Endodermal cell (in vitro differentiated cells): ENCODE measurements at regions not wholly inside any gene's neighbourhood (a gene's known extent, or its start where the extent isn't known, plus 50 kb on each side); places are given as distances from the start of the nearest gene placed in this dataset.

Experiments used
- DNase-seq: peaks from one replicate; pipeline ENCODE4 v3.0.0-alpha.2; 2017
- H3K27ac ChIP-seq: 2 replicates; pipeline ENCODE4 v1.5.1; 2013; ENCODE audit warnings: mild to moderate bottlenecking, low read depth, low read length, moderate library complexity
- H3K27me3 ChIP-seq: 2 replicates; pipeline ENCODE4 v1.6.1; 2013; ENCODE audit warnings: mild to moderate bottlenecking, low read length, moderate library complexity; ENCODE audit not compliant: insufficient read depth, control insufficient read depth, poor library complexity, severe bottlenecking
- H3K36me3 ChIP-seq: 2 replicates; pipeline ENCODE4 v1.7.0; 2013; ENCODE audit warnings: mild to moderate bottlenecking, low read length, moderate library complexity; ENCODE audit not compliant: control insufficient read depth, insufficient read depth
- H3K4me1 ChIP-seq: one replicate; pipeline ENCODE4 v1.7.0; 2013; ENCODE audit warnings: low read length; ENCODE audit not compliant: control insufficient read depth, insufficient read depth
- H3K4me3 ChIP-seq: 2 replicates; pipeline ENCODE4 v1.5.1; 2013; ENCODE audit warnings: mild to moderate bottlenecking, low read length, moderate library complexity
- H3K9ac ChIP-seq: 2 replicates; pipeline ENCODE4 v1.6.1; 2013; ENCODE audit warnings: mild to moderate bottlenecking, low read length, moderate library complexity; ENCODE audit not compliant: poor library complexity, severe bottlenecking; ENCODE audit errors: extremely low read depth
- H3K9me3 ChIP-seq: 2 replicates; pipeline ENCODE4 v1.6.1; 2013; ENCODE audit warnings: mild to moderate bottlenecking, low read length, moderate library complexity; ENCODE audit not compliant: control insufficient read depth
- H3K27ac Mint-ChIP-seq: 2 replicates; pipeline ENCODE4 v1.8.0; 2020; ENCODE audit warnings: mixed read lengths
- H3K27me3 Mint-ChIP-seq: 2 replicates; pipeline ENCODE4 v1.8.0; 2021; ENCODE audit warnings: mild to moderate bottlenecking, mixed read lengths; ENCODE audit not compliant: insufficient read depth
- H3K36me3 Mint-ChIP-seq: 2 replicates; pipeline ENCODE4 v1.8.0; 2020; ENCODE audit warnings: low read depth, mixed read lengths
- H3K4me1 Mint-ChIP-seq: 2 replicates; pipeline ENCODE4 v1.8.0; 2020; ENCODE audit warnings: mixed read lengths
- H3K4me3 Mint-ChIP-seq: 2 replicates; pipeline ENCODE4 v1.8.0; 2020; ENCODE audit warnings: mild to moderate bottlenecking, moderate library complexity, mixed read lengths
- H3K9me3 Mint-ChIP-seq: 2 replicates; pipeline ENCODE4 v1.8.0; 2020; ENCODE audit warnings: mild to moderate bottlenecking, mixed read lengths
- WGBS, 2 experiments: methylation state at CpG; one replicate each; pipeline versions ENCODE4 v1.1.5 to v1.1.7; 2013; ENCODE audit warnings: missing lambda C conversion rate in 2 of 2, mixed read lengths in 1 of 2; ENCODE audit not compliant: insufficient coverage in 1 of 2, insufficient read length in 1 of 2; 5-methylcytosine and 5-hydroxymethylcytosine counted together
- TF ChIP-seq, protein P1 (sequence below): fragments of 200-600 bp; sonication (generic); conservative IDR thresholded peaks from 2 replicates; pipeline ENCODE4 v1.5.0; 2021; ENCODE audit warnings: antibody characterized with exemption, mild to moderate bottlenecking

GRCh38 chr11:8337130-8337795 is 73.6 kb upstream of the LMO1 start:
- no peaks in the 10 kb centered on the region for H3K27me3 ChIP-seq

GRCh38 chr11:8336356-8337129 is 72.9 kb upstream of the LMO1 start:
- H3K27me3 ChIP-seq, result no peaks in the 10 kb centered on the region
- no peak overlapping the region for H3K27ac ChIP-seq
- no peaks in the 10 kb centered on the region for H3K27me3 Mint-ChIP-seq
- TF ChIP-seq, protein P1, sequence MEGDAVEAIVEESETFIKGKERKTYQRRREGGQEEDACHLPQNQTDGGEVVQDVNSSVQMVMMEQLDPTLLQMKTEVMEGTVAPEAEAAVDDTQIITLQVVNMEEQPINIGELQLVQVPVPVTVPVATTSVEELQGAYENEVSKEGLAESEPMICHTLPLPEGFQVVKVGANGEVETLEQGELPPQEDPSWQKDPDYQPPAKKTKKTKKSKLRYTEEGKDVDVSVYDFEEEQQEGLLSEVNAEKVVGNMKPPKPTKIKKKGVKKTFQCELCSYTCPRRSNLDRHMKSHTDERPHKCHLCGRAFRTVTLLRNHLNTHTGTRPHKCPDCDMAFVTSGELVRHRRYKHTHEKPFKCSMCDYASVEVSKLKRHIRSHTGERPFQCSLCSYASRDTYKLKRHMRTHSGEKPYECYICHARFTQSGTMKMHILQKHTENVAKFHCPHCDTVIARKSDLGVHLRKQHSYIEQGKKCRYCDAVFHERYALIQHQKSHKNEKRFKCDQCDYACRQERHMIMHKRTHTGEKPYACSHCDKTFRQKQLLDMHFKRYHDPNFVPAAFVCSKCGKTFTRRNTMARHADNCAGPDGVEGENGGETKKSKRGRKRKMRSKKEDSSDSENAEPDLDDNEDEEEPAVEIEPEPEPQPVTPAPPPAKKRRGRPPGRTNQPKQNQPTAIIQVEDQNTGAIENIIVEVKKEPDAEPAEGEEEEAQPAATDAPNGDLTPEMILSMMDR, result no peak
- no peaks in the 10 kb centered on the region for H3K9me3 ChIP-seq
- no peak overlapping the region for H3K4me3 Mint-ChIP-seq
- no peaks in the 10 kb centered on the region for H3K4me1 ChIP-seq
- DNase-seq, result peak; percentile 64
- H3K9me3 Mint-ChIP-seq, result no peaks in the 10 kb centered on the region
- no peak overlapping the region for H3K9ac ChIP-seq
- peaks cover 15% of the 10 kb centered on the region for H3K4me1 Mint-ChIP-seq
- no peaks in the 10 kb centered on the region for H3K36me3 Mint-ChIP-seq
- WGBS, 2 experiments, result 87% methylated on average over 11 to 17 of the region's 17 CpGs
- no peaks in the 10 kb centered on the region for H3K36me3 ChIP-seq
- no peak overlapping the region for H3K4me3 ChIP-seq
- no peak overlapping the region for H3K27ac Mint-ChIP-seq

More at GRCh38 chr11:8337130-8337795, 73.6 kb upstream of the LMO1 start:
- no peaks in the 10 kb centered on the region for H3K4me1 ChIP-seq
- no peak overlapping the region for H3K4me3 Mint-ChIP-seq
- peaks cover 21% of the 10 kb centered on the region for H3K4me1 Mint-ChIP-seq
- WGBS, 2 experiments, result 88 to 90% methylated on average over 7 to 19 of the region's 19 CpGs
- no peak for DNase-seq
- no peaks in the 10 kb centered on the region for H3K27me3 Mint-ChIP-seq
- no peaks in the 10 kb centered on the region for H3K36me3 ChIP-seq
- no peaks in the 10 kb centered on the region for H3K36me3 Mint-ChIP-seq
- H3K9me3 ChIP-seq, result no peaks in the 10 kb centered on the region
- H3K27ac ChIP-seq, result no peak overlapping the region
- TF ChIP-seq, protein P1, result no peak
- no peaks in the 10 kb centered on the region for H3K9me3 Mint-ChIP-seq
- no peak overlapping the region for H3K4me3 ChIP-seq
- no peak overlapping the region for H3K27ac Mint-ChIP-seq
- no peak overlapping the region for H3K9ac ChIP-seq

DNA sequence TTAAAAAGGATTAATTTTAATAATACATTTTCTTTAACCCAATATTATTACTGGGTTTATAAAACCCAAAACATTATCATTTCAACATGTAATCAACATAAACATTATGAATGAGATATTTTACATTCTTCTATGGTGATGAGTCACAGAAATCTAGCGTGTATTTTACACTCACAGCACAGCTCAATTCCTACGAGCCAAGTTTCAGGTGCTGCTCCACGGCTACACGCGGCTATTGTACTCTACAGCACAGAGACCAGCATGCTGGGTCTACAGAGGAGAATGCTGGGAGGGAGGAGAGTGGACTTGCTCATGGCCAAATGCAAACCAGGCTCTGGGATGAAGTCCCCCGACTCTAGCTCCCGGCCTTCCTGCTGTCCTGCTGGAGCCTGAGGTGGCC is 72.0 kb upstream of the LMO1 start:
- no peaks in the 10 kb centered on the region for H3K36me3 ChIP-seq
- H3K4me3 ChIP-seq, result no peak overlapping the region
- Mint-ChIP-seq H3K9me3 (no peaks in the 10 kb centered on the region), H3K4me3 (no peak overlapping the region), H3K4me1 (peaks cover 14% of the 10 kb centered on the region), H3K27me3 (peaks cover 4% of the 10 kb centered on the region), H3K27ac (no peak overlapping the region), H3K36me3 (no peaks in the 10 kb centered on the region)
- TF ChIP-seq, protein P1, result no peak
- no peak overlapping the region for H3K27ac ChIP-seq
- WGBS, 2 experiments, result 94 to 100% methylated on average over 2 to 7 of the region's 7 CpGs
- H3K27me3 ChIP-seq, result no peaks in the 10 kb centered on the region
- no peaks in the 10 kb centered on the region for H3K4me1 ChIP-seq
- no peaks in the 10 kb centered on the region for H3K9me3 ChIP-seq
- DNase-seq, result no peak
- no peak overlapping the region for H3K9ac ChIP-seq
